DND-41 (cell line): ENCODE measurements at regions not wholly inside any gene's neighbourhood (a gene's known extent, or its start where the extent isn't known, plus 50 kb on each side); places are given as distances from the start of the nearest gene placed in this dataset.

Source experiments
- CTCF ChIP-seq: IDR thresholded peaks from 2 replicates; pipeline ENCODE4 v1.5.1; 2012; ENCODE audit warnings: borderline replicate concordance, low read length, moderate library complexity, mild to moderate bottlenecking; ENCODE audit not compliant: poor library complexity, severe bottlenecking; ENCODE audit errors: extremely low read depth
- EZH2 ChIP-seq: IDR thresholded peaks from 3 replicates; pipeline ENCODE4 v1.6.1; 2012; ENCODE audit warnings: borderline replicate concordance, low read depth, mild to moderate bottlenecking, moderate library complexity, low read length, inconsistent platforms; ENCODE audit not compliant: severe bottlenecking

DNA sequence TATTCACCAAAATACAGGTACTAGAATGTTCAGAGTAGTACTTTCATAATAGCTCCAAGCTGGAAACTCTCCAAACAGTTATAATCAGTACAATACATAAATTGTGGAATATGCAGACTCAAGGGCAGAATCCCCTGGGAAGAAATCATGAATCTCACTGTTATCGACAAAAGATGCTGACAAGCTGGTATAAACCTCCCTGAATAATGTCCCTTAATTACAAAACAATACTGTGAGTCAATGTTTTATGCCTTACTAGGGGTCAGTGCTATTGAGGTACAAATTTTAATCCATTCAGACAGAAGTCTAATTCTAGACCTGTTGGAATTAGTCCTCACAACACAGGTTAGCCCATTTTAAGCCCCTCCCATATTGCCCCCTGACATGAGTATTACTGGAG, 532.3 kb downstream of the DTWD2 start:
- TF ChIP-seq CTCF (no peak), EZH2 (no peak)
